Kidney (tissue), 13 donors: ENCODE measurements at regions not wholly inside any gene's neighbourhood (a gene's known extent, or its start where the extent isn't known, plus 50 kb on each side); places are given as distances from the start of the nearest gene placed in this dataset.

Source experiments
- DNase-seq, 5 donors: peaks; one replicate each; pipeline ENCODE4 v3.0.0-alpha.2; 2013 to 2020
- FAIRE-seq: peaks from 2 replicates; lab custom pipeline; 2012; peaks lifted over from hg19 to GRCh38; lab: Jason Lieb, UNC
- H3K27ac ChIP-seq, 2 donors: one replicate each; pipeline ENCODE4 v1.7.0; 2013; ENCODE audit warnings: low read depth in 2 of 2, low read length in 2 of 2, inconsistent platforms in 1 of 2
- H3K27me3 ChIP-seq: one replicate; pipeline ENCODE4 v1.7.1; 2013; ENCODE audit warnings: low read length, inconsistent platforms; ENCODE audit not compliant: control insufficient read depth, insufficient read depth
- H3K36me3 ChIP-seq, 3 donors: one replicate each; pipeline versions ENCODE4 v1.7.0 to v1.7.1; 2013; ENCODE audit warnings: low read length in 3 of 3, control low read depth in 1 of 3, inconsistent platforms in 1 of 3; ENCODE audit not compliant: insufficient read depth in 3 of 3, control insufficient read depth in 2 of 3
- H3K4me1 ChIP-seq, 3 donors: one replicate each; pipeline versions ENCODE4 v1.7.0 to v1.7.1; 2013; ENCODE audit warnings: low read length in 3 of 3, inconsistent platforms in 1 of 3, low read depth in 1 of 3; ENCODE audit not compliant: control insufficient read depth in 2 of 3, insufficient read depth in 2 of 3
- H3K4me3 ChIP-seq, 3 donors: one replicate each; pipeline versions ENCODE4 v1.7.0 to v1.8.1; 2013; ENCODE audit warnings: low read length in 3 of 3, control low read depth in 1 of 3, inconsistent platforms in 1 of 3
- H3K9ac ChIP-seq, 3 donors: one replicate each; pipeline versions ENCODE4 v1.7.0 to v1.7.1; 2013; ENCODE audit warnings: low read length in 3 of 3, control low read depth in 1 of 3, inconsistent platforms in 1 of 3
- H3K9me3 ChIP-seq, 3 donors: one replicate each; pipeline versions ENCODE4 v1.7.0 to v1.7.1; 2013; ENCODE audit warnings: low read length in 3 of 3, control low read depth in 1 of 3, inconsistent platforms in 1 of 3; ENCODE audit not compliant: control insufficient read depth in 2 of 3, insufficient read depth in 1 of 3
- intact Hi-C: fragments of 100-400 bp; cut with DNase I; formaldehyde crosslinking; loops from one replicate; pipeline ENCODE4 v1.11.1; 2022
- TF ChIP-seq, protein P1 (sequence below): IDR thresholded peaks from 3 replicates; pipeline ENCODE4 v1.5.1; 2012; ENCODE audit warnings: mild to moderate bottlenecking, moderate library complexity, borderline replicate concordance; ENCODE audit not compliant: insufficient read depth; ENCODE audit errors: extremely low read depth
- donor health status: control.
- donor health status: control.
- donor health status: control.
- donor health status: control.
- donor health status: control.
- donor health status: DM: yes; HTN: yes; CAD: no.
- donor health status: Normal renal cell carcinoma (clear cell type).

DNA sequence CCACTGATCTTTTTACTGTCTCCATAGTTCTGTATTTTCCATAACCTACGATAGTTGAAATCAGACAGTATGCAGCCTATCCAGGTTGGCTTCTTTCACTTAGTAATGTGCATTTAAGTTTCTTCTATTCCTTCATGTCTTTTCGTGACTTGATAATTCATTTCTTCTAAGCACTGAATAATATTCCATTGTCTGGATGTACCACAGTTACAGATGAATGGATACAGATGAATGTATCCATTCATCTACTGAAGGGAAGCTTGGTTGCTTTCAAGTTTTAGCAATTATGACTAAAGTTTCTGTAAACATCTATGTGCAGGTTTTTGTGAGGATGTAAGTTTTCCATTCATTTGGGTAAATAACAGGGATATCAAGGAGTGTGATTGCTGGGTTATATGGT, 124.8 kb downstream of the NSUN3 start:
- H3K4me1 ChIP-seq, result no peaks in the 10 kb centered on the region
- intact Hi-C loops, result no loop called here
- H3K4me3 ChIP-seq, result no peak overlapping the region
- H3K9ac ChIP-seq, result no peak overlapping the region
- FAIRE-seq, result no peak
- H3K36me3 ChIP-seq, result no peaks in the 10 kb centered on the region
- H3K27me3 ChIP-seq, result no peaks in the 10 kb centered on the region
- no peaks in the 10 kb centered on the region for H3K9me3 ChIP-seq
- TF ChIP-seq, protein P1, sequence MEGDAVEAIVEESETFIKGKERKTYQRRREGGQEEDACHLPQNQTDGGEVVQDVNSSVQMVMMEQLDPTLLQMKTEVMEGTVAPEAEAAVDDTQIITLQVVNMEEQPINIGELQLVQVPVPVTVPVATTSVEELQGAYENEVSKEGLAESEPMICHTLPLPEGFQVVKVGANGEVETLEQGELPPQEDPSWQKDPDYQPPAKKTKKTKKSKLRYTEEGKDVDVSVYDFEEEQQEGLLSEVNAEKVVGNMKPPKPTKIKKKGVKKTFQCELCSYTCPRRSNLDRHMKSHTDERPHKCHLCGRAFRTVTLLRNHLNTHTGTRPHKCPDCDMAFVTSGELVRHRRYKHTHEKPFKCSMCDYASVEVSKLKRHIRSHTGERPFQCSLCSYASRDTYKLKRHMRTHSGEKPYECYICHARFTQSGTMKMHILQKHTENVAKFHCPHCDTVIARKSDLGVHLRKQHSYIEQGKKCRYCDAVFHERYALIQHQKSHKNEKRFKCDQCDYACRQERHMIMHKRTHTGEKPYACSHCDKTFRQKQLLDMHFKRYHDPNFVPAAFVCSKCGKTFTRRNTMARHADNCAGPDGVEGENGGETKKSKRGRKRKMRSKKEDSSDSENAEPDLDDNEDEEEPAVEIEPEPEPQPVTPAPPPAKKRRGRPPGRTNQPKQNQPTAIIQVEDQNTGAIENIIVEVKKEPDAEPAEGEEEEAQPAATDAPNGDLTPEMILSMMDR, result no peak
- DNase-seq, result no peak
- no peak overlapping the region for H3K27ac ChIP-seq

DNA sequence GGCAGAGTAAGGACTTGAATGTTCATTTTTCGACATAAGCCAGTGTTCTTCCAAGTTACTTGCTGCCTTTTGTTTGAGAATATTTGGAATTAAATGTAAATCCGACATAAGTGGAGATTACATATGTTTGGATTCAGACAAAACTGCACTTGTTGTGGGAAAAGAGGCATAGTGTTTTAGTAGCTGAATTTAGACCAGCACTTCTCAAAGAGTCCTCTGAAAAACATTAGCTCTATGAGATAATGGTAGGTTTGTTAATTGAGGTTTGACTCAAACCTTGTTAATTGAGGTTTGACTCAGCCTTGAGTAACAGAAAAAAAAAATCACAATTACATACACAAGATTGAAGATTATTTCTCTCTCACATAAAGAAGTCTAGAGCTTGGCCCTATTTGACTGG, 132.5 kb downstream of the NSUN3 start:
- no peak overlapping the region for H3K9ac ChIP-seq
- no peak overlapping the region for H3K27ac ChIP-seq
- H3K4me3 ChIP-seq, result no peak overlapping the region
- no peaks in the 10 kb centered on the region for H3K27me3 ChIP-seq
- DNase-seq (no peak), FAIRE-seq (no peak)
- intact Hi-C loops, result no loop called here
- no peaks in the 10 kb centered on the region for H3K36me3 ChIP-seq
- H3K9me3 ChIP-seq, result peaks cover 0 to 3% (median 0%) of the 10 kb centered on the region in 3 donors
- TF ChIP-seq, protein P1, result no peak
- no peaks in the 10 kb centered on the region for H3K4me1 ChIP-seq

DNA sequence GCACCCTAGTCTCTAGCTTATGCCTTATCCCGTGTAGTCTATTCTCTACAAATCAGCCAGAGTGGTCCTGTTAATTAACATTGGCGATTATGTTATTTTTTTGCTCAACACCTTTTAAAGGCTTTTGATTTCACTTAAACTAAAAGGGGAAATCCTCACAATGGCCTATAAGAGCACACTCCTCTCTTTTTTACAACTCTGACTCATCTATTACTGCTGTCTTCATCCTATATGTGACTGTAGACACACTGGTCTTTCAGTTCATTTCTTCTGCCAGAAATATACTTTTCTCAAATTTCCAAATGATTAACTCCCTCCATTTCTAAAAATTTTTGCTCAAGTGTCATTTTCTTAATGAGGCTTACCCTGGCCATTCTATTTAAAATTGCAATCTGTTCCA, 143.4 kb downstream of the NSUN3 start:
- Histone ChIP-seq H3K27me3 (no peaks in the 10 kb centered on the region), H3K4me3 (no peak overlapping the region), H3K9me3 (peaks cover 0 to 2% (median 0%) of the 10 kb centered on the region in 3 donors), H3K27ac (no peak overlapping the region), H3K4me1 (no peaks in the 10 kb centered on the region), H3K9ac (no peak overlapping the region), H3K36me3 (no peaks in the 10 kb centered on the region)
- TF ChIP-seq, protein P1, result no peak
- DNase-seq, result no peak
- no peak for FAIRE-seq
- intact Hi-C loops, result no loop called here

DNA sequence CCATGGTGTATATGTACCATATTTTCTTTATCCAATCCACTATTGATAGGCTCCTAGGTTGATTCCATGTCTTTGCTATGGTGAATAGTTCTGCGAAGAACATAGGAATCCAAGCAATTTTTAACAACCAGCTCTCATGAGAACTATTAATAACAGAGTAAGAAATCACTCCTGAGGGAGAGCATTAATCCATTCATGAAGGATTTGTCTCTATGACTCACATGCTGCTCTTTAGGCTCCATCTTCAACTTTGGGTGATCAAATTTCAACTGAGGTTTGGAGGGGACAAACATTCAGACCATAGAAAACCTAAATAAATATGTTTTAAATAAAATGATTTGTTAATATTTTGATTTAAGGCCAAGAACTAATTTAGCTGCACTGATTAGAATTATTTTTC, 147.4 kb downstream of the NSUN3 start:
- DNase-seq, result no peak
- H3K27ac ChIP-seq, result no peak overlapping the region
- intact Hi-C loops, result no loop called here
- H3K4me3 ChIP-seq, result no peak overlapping the region
- no peaks in the 10 kb centered on the region for H3K36me3 ChIP-seq
- no peaks in the 10 kb centered on the region for H3K27me3 ChIP-seq
- TF ChIP-seq, protein P1, result no peak
- H3K9me3 ChIP-seq, result peaks cover 0 to 4% (median 0%) of the 10 kb centered on the region in 3 donors
- H3K9ac ChIP-seq, result no peak overlapping the region
- H3K4me1 ChIP-seq, result no peaks in the 10 kb centered on the region
- FAIRE-seq, result no peak
